ENCODE measurements at regions not wholly inside any gene's neighbourhood (a gene's known extent, or its start where the extent isn't known, plus 50 kb on each side); places are given as distances from the start of the nearest gene placed in this dataset.

- TF ChIP-seq POLR2A (IDR thresholded peaks at IDR 0.05) (no peak), EP300 (IDR thresholded peaks at IDR 0.05) (no peak), POLR2AphosphoS5 (IDR thresholded peaks at IDR 0.05) (no peak), CTCF (IDR thresholded peaks at IDR 0.05) (no peak)
- Histone ChIP-seq H3K27ac (no peak overlapping the region), H3K36me3 (no peaks in the 10 kb centered on the region), H3K27me3 (no peaks in the 10 kb centered on the region), H3K4me3 (no peak overlapping the region), H3K4me1 (no peaks in the 10 kb centered on the region), H3K9me3 (no peaks in the 10 kb centered on the region)
- 78% methylated on average over 1 of the region's 1 CpG for WGBS
- DNase-seq (ENCODE audit: low spot score in 2 of 2) = no peak
Observed at GRCh38 chr9:87107072-87107471, 159.8 kb upstream of the GAS1 start.

DNA sequence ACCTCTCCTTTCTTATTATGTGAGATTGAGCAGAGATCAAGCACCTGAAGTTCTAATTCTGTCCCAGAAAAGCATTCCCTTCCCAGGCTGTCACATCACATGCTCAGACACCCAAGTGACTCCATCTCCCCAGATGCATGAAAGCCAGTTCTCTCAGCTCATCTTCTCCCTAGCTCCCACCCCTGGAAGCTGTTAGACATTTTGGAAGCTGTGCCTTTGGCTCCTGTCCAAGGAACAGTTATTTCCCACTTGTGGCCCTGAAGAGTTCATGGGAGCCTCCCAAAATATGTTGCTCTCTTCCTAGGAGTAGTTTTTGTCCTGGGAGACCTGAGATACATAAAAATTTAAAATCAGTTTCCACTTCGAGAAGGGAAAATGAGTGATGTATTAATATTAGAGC is 161.4 kb upstream of the GAS1 start:
- WGBS = 30% methylated on average over 1 of the region's 1 CpG
- Histone ChIP-seq H3K27ac (no peak overlapping the region), H3K4me1 (no peaks in the 10 kb centered on the region), H3K27me3 (no peaks in the 10 kb centered on the region), H3K36me3 (no peaks in the 10 kb centered on the region), H3K9me3 (no peaks in the 10 kb centered on the region), H3K4me3 (no peak overlapping the region)
- TF ChIP-seq POLR2A (IDR thresholded peaks at IDR 0.05) (no peak), CTCF (IDR thresholded peaks at IDR 0.05) (no peak), EP300 (IDR thresholded peaks at IDR 0.05) (no peak), POLR2AphosphoS5 (IDR thresholded peaks at IDR 0.05) (no peak)
- DNase-seq (ENCODE audit: low spot score in 2 of 2) = no peak

DNA sequence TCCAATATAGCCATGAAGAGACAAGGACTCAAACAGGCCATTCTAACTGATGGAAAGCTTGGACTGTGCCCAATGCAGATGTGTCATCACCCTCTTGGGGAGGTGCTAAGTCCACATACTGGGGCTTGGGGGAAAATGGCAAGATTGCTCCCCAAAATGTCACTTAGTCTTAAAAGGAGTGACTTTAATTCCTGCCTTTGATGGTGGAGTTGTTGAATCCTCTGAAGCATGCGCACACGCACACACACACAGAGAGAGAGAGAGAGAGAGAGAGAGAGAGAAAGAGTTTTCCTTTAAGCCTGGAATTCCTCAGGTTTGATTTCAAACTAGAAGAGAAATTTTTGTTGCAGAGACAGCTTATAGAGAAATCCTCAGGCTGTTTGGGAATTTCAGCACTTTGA is 161.9 kb upstream of the GAS1 start:
- DNase-seq (ENCODE audit: low spot score in 2 of 2) = no peak
- WGBS = 86% methylated on average over 2 of the region's 2 CpGs
- Histone ChIP-seq H3K9me3 (no peaks in the 10 kb centered on the region), H3K27ac (no peak overlapping the region), H3K27me3 (no peaks in the 10 kb centered on the region), H3K4me3 (no peak overlapping the region), H3K36me3 (no peaks in the 10 kb centered on the region), H3K4me1 (no peaks in the 10 kb centered on the region)
- TF ChIP-seq EP300 (IDR thresholded peaks at IDR 0.05) (no peak), POLR2A (IDR thresholded peaks at IDR 0.05) (no peak), CTCF (IDR thresholded peaks at IDR 0.05) (no peak), POLR2AphosphoS5 (IDR thresholded peaks at IDR 0.05) (no peak)

- TF ChIP-seq POLR2A (IDR thresholded peaks at IDR 0.05) (no peak), EP300 (IDR thresholded peaks at IDR 0.05) (no peak), POLR2AphosphoS5 (IDR thresholded peaks at IDR 0.05) (no peak), CTCF (IDR thresholded peaks at IDR 0.05) (no peak)
- Histone ChIP-seq H3K27ac (no peak overlapping the region), H3K9me3 (no peaks in the 10 kb centered on the region), H3K36me3 (no peaks in the 10 kb centered on the region), H3K27me3 (no peaks in the 10 kb centered on the region), H3K4me3 (no peak overlapping the region), H3K4me1 (no peaks in the 10 kb centered on the region)
- DNase-seq (ENCODE audit: low spot score in 2 of 2) = no peak
Observed at GRCh38 chr9:87109851-87110250, 162.5 kb upstream of the GAS1 start.

DNA sequence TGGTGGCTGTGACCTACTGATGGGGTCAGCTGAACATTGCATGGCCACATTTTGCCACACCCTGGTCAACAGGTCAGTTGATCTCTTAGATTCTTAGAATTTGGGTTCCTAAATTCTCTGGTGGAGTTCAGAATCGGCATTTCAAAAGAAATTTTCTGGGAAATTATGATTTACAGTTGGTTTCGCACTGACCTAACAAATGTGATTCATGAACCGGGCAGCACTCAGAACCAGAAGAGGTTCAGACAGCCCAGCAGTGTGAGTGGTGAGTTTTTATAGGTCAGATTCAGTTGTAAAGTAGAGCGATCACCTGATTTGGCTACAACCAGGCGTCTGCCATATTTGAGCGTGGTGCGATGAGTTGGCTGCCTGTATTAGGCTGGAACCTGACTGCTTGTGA is 163.7 kb upstream of the GAS1 start:
- Histone ChIP-seq H3K4me3 (no peak overlapping the region), H3K36me3 (no peaks in the 10 kb centered on the region), H3K27me3 (no peaks in the 10 kb centered on the region), H3K27ac (no peak overlapping the region), H3K9me3 (no peaks in the 10 kb centered on the region), H3K4me1 (no peaks in the 10 kb centered on the region)
- no peak for TF ChIP-seq EP300 (IDR thresholded peaks at IDR 0.05)
- TF ChIP-seq POLR2A (IDR thresholded peaks at IDR 0.05) = no peak
- TF ChIP-seq CTCF (IDR thresholded peaks at IDR 0.05) = no peak
- no peak for TF ChIP-seq POLR2AphosphoS5 (IDR thresholded peaks at IDR 0.05)
- no peak for DNase-seq (ENCODE audit: low spot score in 2 of 2)
- WGBS = 99% methylated on average over 7 of the region's 7 CpGs

Measured in suprapubic skin (tissue), 4 donors.